ENCODE measurements at regions not wholly inside any gene's neighbourhood (a gene's known extent, or its start where the extent isn't known, plus 50 kb on each side); places are given as distances from the start of the nearest gene placed in this dataset.
"Not testable (repeated sequence)": the region's sequence is repeated elsewhere in the genome, so short reads cannot be mapped to it uniquely, and the experiment has no call there.

- DNase-seq (ENCODE audit: low spot score); in situ Hi-C loops (cut with HindIII; ENCODE audit: low sequenced_read_pairs): not testable (repeated sequence)
These were observed 54.7 kb downstream of the OR4M2 start for GRCh38 chr15:22134941-22135566.

DNA sequence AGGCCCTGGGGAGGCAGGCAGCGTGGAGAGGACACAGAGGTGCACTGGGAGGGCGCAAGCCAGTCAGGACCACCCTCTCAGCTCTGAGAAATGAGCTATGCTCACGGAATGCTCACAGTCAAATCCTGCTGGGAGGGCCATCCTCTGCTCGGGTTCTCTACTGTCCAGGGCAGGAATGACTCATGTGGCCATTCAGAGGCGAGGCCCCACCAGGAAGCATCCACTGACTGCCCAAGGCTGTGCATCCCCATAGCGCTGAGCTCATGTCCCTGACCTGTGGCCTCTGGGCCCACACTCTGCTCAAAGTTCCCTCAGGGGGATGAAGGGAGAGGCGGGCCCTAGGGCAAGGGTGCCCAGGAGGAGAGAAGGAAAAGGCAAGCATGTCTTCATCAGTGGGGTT, 57.2 kb downstream of the OR4M2 start:
- in situ Hi-C loops (cut with HindIII; ENCODE audit: low sequenced_read_pairs); DNase-seq (ENCODE audit: low spot score): not testable (repeated sequence)

- DNase-seq (ENCODE audit: low spot score); in situ Hi-C loops (cut with HindIII; ENCODE audit: low sequenced_read_pairs): not testable (repeated sequence)
These were observed 60.8 kb downstream of the OR4M2 start for GRCh38 chr15:22141106-22141505.

- in situ Hi-C loops (cut with HindIII; ENCODE audit: low sequenced_read_pairs); DNase-seq (ENCODE audit: low spot score): not testable (repeated sequence)
These were observed 67.8 kb downstream of the OR4M2 start for GRCh38 chr15:22148109-22148508.

DNA sequence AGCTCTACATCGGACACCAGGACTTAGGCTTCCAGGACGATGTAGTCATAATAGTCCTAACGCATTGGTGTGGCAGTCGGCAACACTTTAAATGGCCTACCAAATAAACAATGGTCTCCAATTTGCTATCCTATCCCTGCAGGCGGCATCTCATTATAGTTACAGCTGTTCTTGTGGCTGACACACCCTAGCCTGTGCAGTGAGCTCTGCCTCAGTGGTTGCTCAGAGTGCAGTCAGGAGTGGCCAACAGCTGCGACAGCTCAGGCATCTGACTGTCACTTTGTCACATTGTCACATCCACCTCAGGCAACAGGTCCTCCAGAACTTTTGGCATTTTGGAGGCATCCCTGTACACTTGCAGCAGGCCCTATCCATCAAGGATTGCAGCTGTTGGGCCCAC, 77.9 kb downstream of the OR4M2 start:
- in situ Hi-C loops (cut with HindIII; ENCODE audit: low sequenced_read_pairs); DNase-seq (ENCODE audit: low spot score): not testable (repeated sequence)

DNA sequence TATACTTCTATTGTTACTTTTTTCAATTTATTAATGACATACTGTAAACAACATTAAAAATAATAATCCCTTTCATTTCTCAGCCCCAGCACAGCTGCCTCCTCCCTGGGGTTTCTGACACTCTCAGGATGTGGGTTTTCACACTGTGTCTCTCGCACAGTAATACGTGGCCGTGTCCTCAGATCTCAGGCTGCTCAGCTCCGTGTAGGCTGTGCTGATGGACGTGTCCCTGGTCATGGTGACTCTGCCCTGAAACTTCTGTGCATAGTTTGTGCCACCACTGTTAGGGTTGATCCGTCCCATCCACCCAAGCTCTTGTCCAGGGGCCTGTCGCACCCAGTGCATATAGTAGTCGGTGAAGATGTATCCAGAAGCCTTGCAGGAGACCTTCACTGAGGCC, 80.0 kb downstream of the OR4M2 start:
- DNase-seq (ENCODE audit: low spot score); in situ Hi-C loops (cut with HindIII; ENCODE audit: low sequenced_read_pairs): not testable (repeated sequence)

DNA sequence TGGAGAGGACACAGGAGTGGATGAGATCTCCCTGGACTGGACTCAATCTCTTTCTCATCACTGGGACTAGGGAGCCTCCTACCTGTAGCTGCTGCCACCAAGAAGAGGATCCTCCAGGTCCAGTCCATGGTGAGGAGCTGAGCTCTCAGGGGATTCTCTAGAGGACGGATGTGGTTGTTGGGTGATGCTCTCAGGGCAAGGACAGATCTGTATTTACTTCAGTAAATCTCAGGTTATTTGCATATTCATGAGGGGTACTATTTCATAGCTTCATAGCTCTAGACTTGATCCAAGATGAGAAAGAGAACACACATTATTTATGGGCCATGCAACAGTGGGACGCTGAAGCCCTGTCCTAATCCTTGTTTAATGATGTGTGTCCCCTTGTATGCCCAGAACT, 80.4 kb downstream of the OR4M2 start:
- in situ Hi-C loops (cut with HindIII; ENCODE audit: low sequenced_read_pairs); DNase-seq (ENCODE audit: low spot score): not testable (repeated sequence)

DNA sequence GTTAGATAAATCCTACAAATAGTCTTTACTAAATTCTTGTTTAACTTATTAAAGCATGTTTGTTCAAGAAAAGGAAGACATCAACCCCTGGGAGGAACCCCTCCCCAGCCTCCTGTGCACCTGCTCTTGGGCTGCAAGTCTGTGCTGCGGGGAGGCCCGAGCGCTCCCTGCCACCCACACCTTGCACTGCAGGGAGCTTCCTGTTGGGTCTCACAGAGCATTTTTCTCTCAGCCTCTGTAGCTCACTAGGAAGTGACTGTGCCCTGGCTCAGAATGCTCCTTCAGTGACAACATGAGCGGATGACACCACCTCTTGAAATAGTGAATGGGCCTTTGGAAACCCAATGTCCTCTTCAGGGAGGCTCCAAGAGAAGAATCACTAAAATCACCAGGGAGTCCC, 81.1 kb downstream of the OR4M2 start:
- in situ Hi-C loops (cut with HindIII; ENCODE audit: low sequenced_read_pairs); DNase-seq (ENCODE audit: low spot score): not testable (repeated sequence)

GRCh38 chr15:22163715-22164114, 83.4 kb downstream of the OR4M2 start:
- DNase-seq (ENCODE audit: low spot score); in situ Hi-C loops (cut with HindIII; ENCODE audit: low sequenced_read_pairs): not testable (repeated sequence)

- DNase-seq (ENCODE audit: low spot score); in situ Hi-C loops (cut with HindIII; ENCODE audit: low sequenced_read_pairs): not testable (repeated sequence)
These were observed 87.2 kb downstream of the OR4M2 start for GRCh38 chr15:22167521-22167920.

- DNase-seq (ENCODE audit: low spot score); in situ Hi-C loops (cut with HindIII; ENCODE audit: low sequenced_read_pairs): not testable (repeated sequence)
These were observed 93.0 kb downstream of the OR4M2 start for GRCh38 chr15:22173029-22173998.

GRCh38 chr15:22174088-22174487, 93.8 kb downstream of the OR4M2 start:
- DNase-seq (ENCODE audit: low spot score); in situ Hi-C loops (cut with HindIII; ENCODE audit: low sequenced_read_pairs): not testable (repeated sequence)

GRCh38 chr15:22177965-22178364, 97.6 kb downstream of the OR4M2 start:
- DNase-seq (ENCODE audit: low spot score); in situ Hi-C loops (cut with HindIII; ENCODE audit: low sequenced_read_pairs): not testable (repeated sequence)

DNA sequence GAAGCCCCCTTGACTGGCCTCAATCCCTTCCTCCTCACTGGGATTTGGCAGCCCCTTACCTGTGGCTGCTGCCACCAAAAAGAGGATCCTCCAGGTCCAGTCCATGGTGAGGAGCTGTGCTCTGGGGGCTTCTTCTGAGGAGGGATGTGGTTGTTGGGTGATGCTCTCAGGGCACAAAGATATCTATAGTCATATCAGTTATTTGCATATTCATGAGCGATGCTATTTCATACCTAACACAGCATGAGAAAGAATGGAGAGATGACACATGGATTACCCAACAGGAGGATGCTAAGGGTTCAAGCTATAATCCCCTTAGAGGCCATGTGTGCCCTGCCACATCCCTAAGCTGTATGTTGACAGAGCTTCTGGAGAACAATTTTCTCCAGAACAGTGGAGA, 98.1 kb downstream of the OR4M2 start:
- in situ Hi-C loops (cut with HindIII; ENCODE audit: low sequenced_read_pairs); DNase-seq (ENCODE audit: low spot score): not testable (repeated sequence)

GRCh38 chr15:22179043-22179442, 98.7 kb downstream of the OR4M2 start:
- in situ Hi-C loops (cut with HindIII; ENCODE audit: low sequenced_read_pairs); DNase-seq (ENCODE audit: low spot score): not testable (repeated sequence)

GRCh38 chr15:22180611-22181010, 100.3 kb downstream of the OR4M2 start:
- in situ Hi-C loops (cut with HindIII; ENCODE audit: low sequenced_read_pairs); DNase-seq (ENCODE audit: low spot score): not testable (repeated sequence)

- DNase-seq (ENCODE audit: low spot score); in situ Hi-C loops (cut with HindIII; ENCODE audit: low sequenced_read_pairs): not testable (repeated sequence)
These were observed 104.4 kb downstream of the OR4M2 start for GRCh38 chr15:22184678-22185077.

- DNase-seq (ENCODE audit: low spot score); in situ Hi-C loops (cut with HindIII; ENCODE audit: low sequenced_read_pairs): not testable (repeated sequence)
These were observed 106.7 kb downstream of the OR4M2 start for GRCh38 chr15:22186846-22187532.

- in situ Hi-C loops (cut with HindIII; ENCODE audit: low sequenced_read_pairs); DNase-seq (ENCODE audit: low spot score): not testable (repeated sequence)
These were observed 111.5 kb downstream of the OR4M2 start for GRCh38 chr15:22191818-22192217.
